Keratinocyte (primary cell): ENCODE measurements at regions not wholly inside any gene's neighbourhood (a gene's known extent, or its start where the extent isn't known, plus 50 kb on each side); places are given as distances from the start of the nearest gene placed in this dataset.
"Not testable (repeated sequence)": the region's sequence is repeated elsewhere in the genome, so short reads cannot be mapped to it uniquely, and the experiment has no call there.

Source experiments
- EZH2 ChIP-seq: IDR thresholded peaks from one replicate; pipeline ENCODE4 v1.6.1; 2012; ENCODE audit warnings: inconsistent platforms, mild to moderate bottlenecking, low read length, moderate library complexity
- TF ChIP-seq, protein P1 (sequence below), 3 experiments: IDR thresholded peaks in 1 of 3; conservative IDR thresholded peaks in 1 of 3; optimal IDR thresholded peaks in 1 of 3; 2 replicates in 2 of 3; 3 replicates in 1 of 3; pipeline versions ENCODE3 to v1.5.1; 2011; ENCODE audit warnings: low read length in 3 of 3, mild to moderate bottlenecking in 3 of 3, moderate library complexity in 2 of 3, control low read depth in 1 of 3, inconsistent platforms in 1 of 3; ENCODE audit not compliant: insufficient read depth in 2 of 3; ENCODE audit errors: extremely low read depth in 1 of 3

DNA sequence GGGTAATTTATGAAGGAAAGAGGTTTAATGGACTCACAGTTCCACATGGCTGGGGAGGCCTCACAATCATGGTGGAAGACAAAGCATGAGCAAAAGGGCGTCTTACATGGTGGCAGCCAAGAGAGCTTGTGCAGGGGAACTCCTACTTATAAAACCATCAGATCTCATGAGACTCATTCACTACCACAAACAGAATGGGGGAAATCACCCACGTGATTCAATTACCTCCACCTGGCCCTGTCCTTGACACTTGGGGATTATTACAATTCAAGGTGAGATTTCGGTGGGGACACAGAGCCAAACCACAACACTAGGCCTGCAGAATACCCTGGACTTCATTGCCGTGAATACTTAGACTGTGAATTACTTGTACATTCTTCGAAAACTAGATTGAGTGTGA is 431.7 kb upstream of the TENM3 start:
- TF ChIP-seq, protein P1, sequence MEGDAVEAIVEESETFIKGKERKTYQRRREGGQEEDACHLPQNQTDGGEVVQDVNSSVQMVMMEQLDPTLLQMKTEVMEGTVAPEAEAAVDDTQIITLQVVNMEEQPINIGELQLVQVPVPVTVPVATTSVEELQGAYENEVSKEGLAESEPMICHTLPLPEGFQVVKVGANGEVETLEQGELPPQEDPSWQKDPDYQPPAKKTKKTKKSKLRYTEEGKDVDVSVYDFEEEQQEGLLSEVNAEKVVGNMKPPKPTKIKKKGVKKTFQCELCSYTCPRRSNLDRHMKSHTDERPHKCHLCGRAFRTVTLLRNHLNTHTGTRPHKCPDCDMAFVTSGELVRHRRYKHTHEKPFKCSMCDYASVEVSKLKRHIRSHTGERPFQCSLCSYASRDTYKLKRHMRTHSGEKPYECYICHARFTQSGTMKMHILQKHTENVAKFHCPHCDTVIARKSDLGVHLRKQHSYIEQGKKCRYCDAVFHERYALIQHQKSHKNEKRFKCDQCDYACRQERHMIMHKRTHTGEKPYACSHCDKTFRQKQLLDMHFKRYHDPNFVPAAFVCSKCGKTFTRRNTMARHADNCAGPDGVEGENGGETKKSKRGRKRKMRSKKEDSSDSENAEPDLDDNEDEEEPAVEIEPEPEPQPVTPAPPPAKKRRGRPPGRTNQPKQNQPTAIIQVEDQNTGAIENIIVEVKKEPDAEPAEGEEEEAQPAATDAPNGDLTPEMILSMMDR (optimal IDR thresholded peaks at IDR 0.05 in 1 of 3, IDR thresholded peaks at IDR 0.05 in 1 of 3, conservative IDR thresholded peaks at IDR 0.05 in 1 of 3; ENCODE audit: extremely low read depth in 1 of 3, insufficient read depth in 2 of 3, low read length in 3 of 3): not testable (repeated sequence)
- TF ChIP-seq EZH2: not testable (repeated sequence)
